Stimulated activated effector memory CD8-positive, alpha-beta T cell treated with anti-CD3 and anti-CD28 coated beads, Interleukin-12 subunit alpha, Interleukin-12 subunit beta, amount 100 ng/mL, for 72 hours (primary cell): ENCODE measurements at regions not wholly inside any gene's neighbourhood (a gene's known extent, or its start where the extent isn't known, plus 50 kb on each side); places are given as distances from the start of the nearest gene placed in this dataset.
A peak's percentile ranks its signal among the peaks of the same experiment; 100 is the strongest.

Source experiments
- ATAC-seq: fragments of 150-1000 bp; cut with Tn5 transposase; 2 replicates; pipeline ENCODE4 v1.10.0; 2021
- DNase-seq, 2 donors: peaks; one replicate each; pipeline ENCODE4 v3.0.0; 2021 to 2022; ENCODE audit warnings: low spot score in 2 of 2
- H3K27ac Mint-ChIP-seq: one replicate; pipeline ENCODE4 v1.8.0; 2022; ENCODE audit warnings: mild to moderate bottlenecking, mixed read lengths
- H3K36me3 Mint-ChIP-seq: one replicate; pipeline ENCODE4 v1.8.0; 2022; ENCODE audit warnings: mild to moderate bottlenecking, mixed read lengths
- H3K4me1 Mint-ChIP-seq: one replicate; pipeline ENCODE4 v1.8.0; 2022; ENCODE audit warnings: mixed read lengths
- H3K4me3 Mint-ChIP-seq: one replicate; pipeline ENCODE4 v1.8.0; 2022; ENCODE audit warnings: mild to moderate bottlenecking, mixed read lengths
- H3K9me3 Mint-ChIP-seq: one replicate; pipeline ENCODE4 v1.8.0; 2022; ENCODE audit warnings: mixed read lengths

DNA sequence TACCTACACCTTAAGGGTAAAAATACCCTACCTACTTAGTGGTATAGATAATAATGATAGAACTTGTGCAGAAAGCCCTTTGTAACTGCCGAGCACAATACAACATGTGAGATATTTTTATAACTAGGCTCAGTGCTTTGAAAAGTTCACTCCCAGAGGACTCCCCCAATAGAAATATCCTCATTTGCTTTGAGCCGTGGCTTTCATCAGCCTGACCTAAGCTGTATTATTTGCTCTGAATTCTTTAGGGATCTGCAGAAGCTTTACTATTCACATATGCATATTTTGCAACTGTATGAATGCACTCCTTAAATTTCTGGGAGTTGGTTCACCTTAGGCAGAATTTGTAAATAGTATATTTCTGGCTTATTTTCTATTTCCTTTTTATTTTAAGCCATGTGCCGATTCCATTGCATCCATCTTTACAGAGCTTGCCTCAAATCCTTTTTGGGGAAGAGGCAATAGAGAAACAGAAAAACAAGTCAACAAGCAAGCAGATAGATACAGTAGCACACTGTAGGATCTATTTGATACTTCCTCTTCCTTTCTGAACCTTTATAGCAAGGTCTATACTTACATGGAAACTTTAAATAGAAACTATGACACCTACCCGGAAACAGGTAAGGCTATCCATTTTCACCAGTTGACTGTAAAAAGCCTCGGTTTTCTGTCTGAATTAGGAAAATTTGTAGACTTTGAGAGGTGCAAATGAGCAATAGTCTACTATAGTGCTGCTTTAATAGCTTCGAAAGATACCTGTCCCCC, 242.5 kb upstream of the VCX3A start:
- no peaks in the 10 kb centered on the region for H3K9me3 Mint-ChIP-seq
- ATAC-seq (no peak), DNase-seq (no peak)
- no peak overlapping the region for H3K27ac Mint-ChIP-seq
- no peak overlapping the region for H3K4me3 Mint-ChIP-seq
- no peaks in the 10 kb centered on the region for H3K36me3 Mint-ChIP-seq
- H3K4me1 Mint-ChIP-seq: no peaks in the 10 kb centered on the region

DNA sequence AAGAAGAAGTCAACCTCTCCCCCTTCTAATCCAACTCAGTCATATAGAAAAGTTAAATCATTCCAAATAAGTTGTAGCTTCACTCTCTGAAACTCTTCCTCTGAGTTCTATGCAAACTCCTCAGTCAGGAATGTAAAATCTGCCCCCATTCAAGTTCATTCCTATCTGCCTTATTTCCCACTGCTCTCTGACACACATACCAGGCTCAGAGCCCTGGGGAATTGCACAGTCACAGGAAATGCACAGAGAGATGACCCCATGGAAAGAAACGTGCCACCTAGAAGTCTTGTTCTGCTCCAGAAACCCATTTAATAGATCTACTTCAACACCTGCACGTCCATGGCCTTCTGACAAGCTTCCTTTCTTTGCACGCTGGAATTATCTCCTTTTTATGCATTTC, 236.0 kb upstream of the VCX3A start:
- DNase-seq (no peak), ATAC-seq (no peak)
- Mint-ChIP-seq H3K9me3 (peaks cover 3% of the 10 kb centered on the region), H3K4me3 (no peak overlapping the region), H3K4me1 (no peaks in the 10 kb centered on the region), H3K36me3 (no peaks in the 10 kb centered on the region), H3K27ac (no peak overlapping the region)

DNA sequence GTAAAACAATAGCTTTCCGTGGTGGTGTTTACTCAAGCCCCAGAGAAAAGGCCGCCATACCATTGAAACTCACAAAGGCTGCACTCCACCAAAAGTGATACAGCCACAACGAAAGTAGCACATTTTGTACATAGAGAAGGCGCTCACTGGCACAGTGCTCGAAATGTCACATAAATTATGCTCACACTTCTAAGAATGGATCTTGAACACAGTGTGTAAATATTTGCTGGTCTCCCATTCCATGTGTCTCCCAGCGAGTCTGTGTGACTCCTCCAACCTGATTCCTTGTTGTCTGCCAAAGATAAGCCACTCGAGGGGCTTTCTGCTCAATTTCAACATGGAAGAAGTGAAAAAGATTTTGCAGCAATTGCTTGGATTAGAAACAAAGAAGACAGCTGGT, 234.0 kb upstream of the VCX3A start:
- no peak overlapping the region for H3K4me3 Mint-ChIP-seq
- H3K4me1 Mint-ChIP-seq: no peaks in the 10 kb centered on the region
- H3K36me3 Mint-ChIP-seq: no peaks in the 10 kb centered on the region
- ATAC-seq (no peak), DNase-seq (no peak)
- no peak overlapping the region for H3K27ac Mint-ChIP-seq
- H3K9me3 Mint-ChIP-seq: peaks cover 3% of the 10 kb centered on the region

DNA sequence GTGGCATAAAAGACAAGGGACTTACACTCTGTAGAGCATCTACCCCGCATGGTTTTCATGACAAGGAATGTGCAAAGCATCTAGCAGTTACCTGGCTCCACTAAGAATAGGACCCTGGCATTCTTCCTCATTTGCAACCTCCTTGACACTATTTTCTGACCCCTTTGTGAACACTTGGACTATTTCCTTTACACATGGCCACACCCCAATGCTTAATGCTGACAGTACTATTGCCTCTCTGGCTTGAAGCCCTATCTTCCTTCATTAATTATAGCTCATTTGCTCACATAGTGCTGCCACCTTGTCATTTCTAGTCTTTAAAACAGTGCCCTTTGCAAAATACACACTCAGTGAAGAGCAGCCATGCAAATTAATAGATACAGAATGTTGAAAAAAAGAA, 226.3 kb upstream of the VCX3A start:
- Mint-ChIP-seq H3K36me3 (no peaks in the 10 kb centered on the region), H3K4me1 (no peaks in the 10 kb centered on the region), H3K27ac (no peak overlapping the region), H3K9me3 (peaks cover 2% of the 10 kb centered on the region), H3K4me3 (no peak overlapping the region)
- no peak for ATAC-seq
- no peak for DNase-seq

DNA sequence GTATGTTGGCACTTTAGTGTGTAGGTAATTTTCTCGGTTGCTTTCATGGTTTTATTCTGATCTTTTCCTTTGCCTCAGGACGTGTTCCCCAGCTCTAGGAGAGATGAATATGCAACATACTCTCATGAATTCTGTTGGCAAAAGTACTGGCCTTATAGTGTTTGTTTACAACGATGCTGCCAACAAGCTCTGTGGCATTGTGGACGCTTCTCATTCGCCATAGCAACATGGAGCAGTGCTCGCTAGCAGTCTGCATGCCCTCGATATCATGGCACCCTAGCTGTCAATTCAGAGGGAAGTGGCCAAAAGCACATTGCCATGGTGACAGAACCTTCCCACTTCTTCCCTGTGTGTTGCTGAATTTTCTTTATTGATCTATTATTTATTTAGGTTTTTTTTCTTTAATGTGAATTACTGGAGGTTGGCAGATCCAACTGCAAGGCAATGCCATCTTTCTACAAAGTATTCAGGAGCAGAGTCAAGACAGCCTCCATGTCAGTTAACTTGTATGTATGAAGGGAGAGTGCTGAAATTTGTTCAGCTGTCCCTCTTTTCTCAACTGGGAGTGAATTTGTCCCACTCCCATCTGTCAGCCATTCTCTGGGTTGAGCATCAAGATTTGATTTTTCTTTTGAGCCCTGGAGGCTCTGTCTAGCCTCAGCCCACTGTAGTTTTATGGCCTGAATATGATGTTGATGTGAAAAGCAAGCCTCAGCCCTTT, 224.9 kb upstream of the VCX3A start:
- ATAC-seq (no peak), DNase-seq (no peak)
- no peak overlapping the region for H3K4me3 Mint-ChIP-seq
- no peaks in the 10 kb centered on the region for H3K36me3 Mint-ChIP-seq
- H3K9me3 Mint-ChIP-seq: peaks cover 4% of the 10 kb centered on the region
- no peak overlapping the region for H3K27ac Mint-ChIP-seq
- no peaks in the 10 kb centered on the region for H3K4me1 Mint-ChIP-seq

DNA sequence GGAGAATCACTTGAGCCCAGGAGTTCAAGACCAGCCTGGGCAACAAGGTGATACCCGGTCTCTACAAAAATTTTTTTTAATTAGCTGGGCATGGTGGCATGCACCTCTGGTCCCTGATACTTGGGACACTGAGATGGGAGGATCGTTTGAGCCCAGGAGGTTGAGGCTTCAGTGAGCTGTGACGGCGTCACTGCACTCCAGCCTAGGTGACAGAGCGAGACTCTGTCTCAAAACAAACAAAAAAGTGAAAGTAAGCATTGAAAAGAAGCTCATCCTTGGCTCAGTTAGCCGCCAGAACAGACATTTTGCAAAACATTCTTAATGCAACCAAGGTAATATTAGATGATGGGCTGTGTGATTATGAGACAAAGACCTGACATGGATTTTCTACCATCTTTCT, 223.3 kb upstream of the VCX3A start:
- DNase-seq (no peak), ATAC-seq (no peak)
- peaks cover 4% of the 10 kb centered on the region for H3K9me3 Mint-ChIP-seq
- no peaks in the 10 kb centered on the region for H3K36me3 Mint-ChIP-seq
- no peak overlapping the region for H3K4me3 Mint-ChIP-seq
- no peaks in the 10 kb centered on the region for H3K4me1 Mint-ChIP-seq
- H3K27ac Mint-ChIP-seq: no peak overlapping the region

DNA sequence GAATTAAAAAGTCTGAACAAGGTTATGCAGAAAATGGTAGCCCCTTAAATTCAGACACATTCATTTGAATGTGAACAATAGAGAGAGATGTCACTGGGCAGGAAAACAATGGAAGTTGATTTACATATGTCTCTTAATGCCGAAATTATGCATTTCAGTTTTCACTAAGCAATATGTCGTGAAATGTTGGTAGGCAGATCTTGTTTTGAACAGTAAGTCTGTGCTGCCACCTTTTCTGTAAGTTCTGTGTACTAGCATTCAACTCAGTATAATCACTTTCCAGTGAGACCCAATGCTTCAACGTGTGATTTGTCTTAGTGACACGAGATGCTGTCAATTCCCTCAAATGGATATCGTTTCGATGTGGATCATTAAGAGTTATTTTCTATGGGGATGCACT, 222.7 kb upstream of the VCX3A start:
- no peak overlapping the region for H3K4me3 Mint-ChIP-seq
- no peak for ATAC-seq
- peaks cover 4% of the 10 kb centered on the region for H3K9me3 Mint-ChIP-seq
- H3K27ac Mint-ChIP-seq: no peak overlapping the region
- no peaks in the 10 kb centered on the region for H3K36me3 Mint-ChIP-seq
- no peak for DNase-seq
- no peaks in the 10 kb centered on the region for H3K4me1 Mint-ChIP-seq

DNA sequence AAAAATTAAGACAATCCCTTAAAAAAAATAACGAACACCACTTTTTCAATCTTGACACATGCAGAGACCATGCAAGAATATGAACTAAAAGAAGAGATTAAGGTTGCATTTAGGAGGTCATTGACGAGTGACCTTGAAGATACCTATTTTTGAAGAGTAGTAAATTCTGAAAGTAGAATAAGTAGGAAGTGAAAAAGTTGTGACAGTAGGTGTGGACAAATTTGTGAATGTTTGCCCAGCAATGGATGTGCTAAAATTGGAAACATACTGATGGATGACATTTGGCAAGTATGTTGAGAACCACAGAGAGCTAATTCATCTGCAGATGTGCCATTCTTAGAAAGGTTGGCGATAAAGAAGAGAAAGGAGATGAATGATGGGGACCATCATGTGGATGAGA, 213.7 kb upstream of the VCX3A start:
- Mint-ChIP-seq H3K9me3 (peaks cover 6% of the 10 kb centered on the region), H3K27ac (no peak overlapping the region), H3K4me3 (no peak overlapping the region), H3K4me1 (no peaks in the 10 kb centered on the region), H3K36me3 (no peaks in the 10 kb centered on the region)
- ATAC-seq (no peak), DNase-seq (no peak)

DNA sequence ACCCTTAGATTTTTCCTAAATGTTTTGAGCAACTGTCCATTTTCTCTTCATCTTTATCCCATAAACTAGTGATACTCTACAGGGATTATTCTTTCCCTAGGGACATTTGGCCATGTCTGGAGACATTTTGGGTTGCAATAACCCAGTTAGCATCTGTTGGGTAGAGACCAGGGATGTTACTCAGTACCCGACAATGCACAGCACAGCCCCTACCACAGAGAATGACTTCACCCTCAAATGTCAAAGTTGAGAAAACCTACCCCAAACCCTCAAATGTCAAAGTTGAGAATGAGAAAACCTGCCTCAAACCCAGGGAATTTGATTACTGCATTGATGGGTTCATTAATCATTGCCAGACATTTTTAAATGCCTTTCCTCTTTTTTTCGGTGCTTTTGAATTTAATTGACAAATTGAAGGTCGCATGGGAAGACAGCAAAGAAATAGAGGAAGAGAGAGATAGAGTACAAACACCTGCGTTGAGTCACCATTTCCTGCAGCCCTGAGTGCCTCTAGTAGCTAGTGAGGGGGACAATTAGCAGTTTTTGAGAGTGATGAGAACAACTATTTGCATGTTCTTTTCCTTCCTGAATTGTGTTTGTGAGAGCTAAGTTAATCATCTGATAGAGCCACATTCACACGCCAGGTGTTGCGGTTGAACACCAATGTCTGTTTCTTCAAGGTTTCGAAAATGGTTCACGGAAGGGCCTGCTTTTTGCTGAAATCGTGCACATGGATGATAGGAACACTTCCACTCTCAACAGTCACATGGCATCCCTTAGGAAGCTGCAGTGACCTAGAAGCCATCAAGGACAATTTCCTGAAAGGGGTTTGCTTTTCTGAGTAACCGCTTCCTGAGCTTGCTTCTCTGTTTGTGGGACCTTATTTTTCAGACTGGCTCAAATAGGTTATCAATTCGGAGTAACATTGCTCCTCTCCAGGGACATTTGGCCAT, 203.9 kb upstream of the VCX3A start:
- Mint-ChIP-seq H3K27ac (no peak overlapping the region), H3K36me3 (no peaks in the 10 kb centered on the region), H3K9me3 (no peaks in the 10 kb centered on the region), H3K4me1 (no peaks in the 10 kb centered on the region), H3K4me3 (no peak overlapping the region)
- ATAC-seq (peak; percentile 48), DNase-seq (no peak)

DNA sequence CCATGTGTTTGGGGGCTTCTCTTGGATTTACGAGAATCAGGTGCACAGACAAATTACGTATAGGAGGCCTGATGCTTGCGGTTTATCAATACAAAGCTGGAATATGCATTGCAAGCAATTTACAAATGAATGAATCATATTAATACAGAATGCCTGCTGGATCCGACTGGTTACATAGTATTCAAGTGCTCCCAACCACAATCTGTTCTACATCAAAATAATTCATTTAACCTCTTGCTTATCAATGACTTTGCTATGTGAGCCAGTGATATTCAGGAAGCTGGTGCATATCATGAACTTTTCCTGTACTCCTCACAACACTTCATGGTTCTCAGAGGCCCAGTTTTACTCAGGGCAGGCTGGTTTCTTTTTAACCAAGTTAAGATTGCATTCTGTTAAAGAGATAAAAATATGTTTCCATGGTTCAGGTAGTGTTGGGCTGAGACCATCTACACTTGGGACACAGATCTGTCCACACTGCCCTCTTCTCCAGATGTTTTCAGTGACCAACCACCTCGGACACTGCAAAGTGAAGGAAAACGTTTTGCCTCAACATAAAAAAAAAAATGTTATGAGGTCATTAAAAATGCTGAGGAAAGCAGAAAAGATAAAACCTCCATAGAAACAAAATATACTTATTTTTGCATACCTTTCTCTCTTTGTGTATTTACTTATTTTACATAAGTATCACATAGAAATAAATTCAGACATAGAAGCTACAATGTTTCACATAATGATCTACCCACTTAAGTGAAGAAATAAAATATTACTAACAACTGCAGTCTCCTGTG, 200.1 kb upstream of the VCX3A start:
- Mint-ChIP-seq H3K4me3 (no peak overlapping the region), H3K36me3 (no peaks in the 10 kb centered on the region), H3K4me1 (peaks cover 6% of the 10 kb centered on the region), H3K27ac (no peak overlapping the region), H3K9me3 (peaks cover 3% of the 10 kb centered on the region)
- no peak for ATAC-seq
- no peak for DNase-seq

DNA sequence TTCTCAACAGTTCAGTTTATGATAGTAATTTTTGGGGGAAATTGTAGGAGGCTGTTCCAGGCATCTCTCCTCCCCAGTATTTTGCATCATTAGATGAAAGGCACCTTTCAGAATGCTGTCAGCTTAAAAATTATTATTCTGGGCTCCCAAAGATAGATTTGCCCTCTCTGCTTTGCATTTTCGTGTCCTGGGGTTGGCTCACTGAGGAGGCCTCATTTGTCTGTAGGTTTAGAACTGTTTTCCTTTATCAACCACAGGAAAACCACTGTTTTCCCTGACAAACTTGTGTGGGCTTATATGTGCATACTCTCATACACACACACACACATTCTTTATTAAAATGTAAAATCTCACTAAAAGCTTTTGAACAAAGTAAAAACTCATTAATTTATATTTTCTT, 197.2 kb upstream of the VCX3A start:
- peaks cover 6% of the 10 kb centered on the region for H3K4me1 Mint-ChIP-seq
- DNase-seq: no peak
- H3K27ac Mint-ChIP-seq: no peak overlapping the region
- peaks cover 7% of the 10 kb centered on the region for H3K9me3 Mint-ChIP-seq
- no peaks in the 10 kb centered on the region for H3K36me3 Mint-ChIP-seq
- no peak for ATAC-seq
- H3K4me3 Mint-ChIP-seq: no peak overlapping the region

DNA sequence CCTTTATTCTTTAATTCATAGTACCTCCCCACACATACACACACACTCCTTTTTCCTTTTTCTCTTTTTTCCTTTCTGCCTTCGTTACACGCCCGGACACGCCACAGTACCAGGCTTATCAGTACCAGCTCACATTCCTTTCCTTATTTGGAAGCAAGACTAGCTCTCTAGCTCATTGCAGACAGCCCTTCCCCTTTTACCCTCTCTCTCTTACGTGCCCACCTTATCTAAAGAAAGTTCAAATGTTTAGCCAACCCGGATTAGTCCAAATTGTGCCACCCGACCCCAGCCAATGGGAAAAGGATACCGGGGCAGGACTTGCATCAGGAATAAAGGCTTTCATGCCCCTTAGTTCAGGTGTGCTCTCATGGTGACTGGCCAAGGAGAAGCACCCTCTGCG, 194.7 kb upstream of the VCX3A start:
- ATAC-seq: no peak
- Mint-ChIP-seq H3K36me3 (no peaks in the 10 kb centered on the region), H3K4me3 (no peak overlapping the region), H3K4me1 (peaks cover 6% of the 10 kb centered on the region), H3K27ac (no peak overlapping the region), H3K9me3 (peaks cover 9% of the 10 kb centered on the region)
- no peak for DNase-seq

DNA sequence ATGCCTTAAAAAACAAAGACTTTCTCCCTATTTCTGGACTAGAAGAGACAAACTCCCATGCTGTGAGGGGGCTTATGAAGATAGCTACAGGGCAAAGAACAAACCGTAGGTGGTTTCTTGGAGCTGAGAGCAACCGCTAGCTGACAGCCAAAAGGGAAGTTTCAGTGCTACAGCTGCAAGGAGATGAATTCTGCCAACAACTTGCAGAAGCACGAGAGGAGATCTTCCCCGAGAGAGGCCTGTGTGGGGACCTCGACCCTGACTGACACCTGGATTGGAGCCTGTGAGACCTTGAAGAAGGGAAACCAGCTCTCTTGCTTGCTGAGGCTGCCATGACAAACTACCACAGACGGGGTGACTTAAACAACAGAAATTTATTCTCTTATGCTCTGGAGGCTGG, 183.8 kb upstream of the VCX3A start:
- Mint-ChIP-seq H3K4me1 (no peaks in the 10 kb centered on the region), H3K36me3 (no peaks in the 10 kb centered on the region)
- no peak for ATAC-seq

DNA sequence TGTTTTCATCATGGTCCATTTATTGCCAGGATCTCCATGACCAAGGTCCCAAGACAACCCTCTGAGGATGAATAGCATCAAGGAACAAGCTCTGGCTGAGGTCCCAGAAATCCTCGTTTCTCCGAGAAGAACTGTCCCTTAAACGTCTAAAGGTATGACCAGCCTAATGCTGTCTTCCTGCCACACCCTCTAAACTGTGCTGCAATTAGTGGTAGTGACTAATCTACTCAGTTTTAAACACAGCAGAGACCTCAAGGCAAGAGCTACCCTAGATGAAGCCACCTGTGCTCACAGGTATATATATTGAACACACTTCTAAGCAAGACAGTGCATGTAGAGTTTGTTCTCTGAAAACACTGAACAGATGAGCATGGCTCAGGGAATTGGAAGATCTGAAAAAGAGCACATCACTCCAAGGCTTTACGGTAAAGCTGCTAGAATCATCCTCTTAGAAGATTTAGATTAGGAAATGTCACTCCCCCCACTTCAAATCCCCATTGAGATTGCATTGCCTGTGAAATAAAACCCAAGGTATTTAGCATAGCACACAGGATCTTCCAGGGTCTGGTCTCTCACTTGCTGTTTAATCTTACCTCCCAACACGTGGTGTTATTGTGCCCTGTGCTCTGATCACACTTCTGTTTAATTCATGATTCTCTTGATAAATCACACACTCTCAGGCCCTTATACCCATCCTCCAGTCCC, 173.9 kb upstream of the VCX3A start:
- H3K4me3 Mint-ChIP-seq: no peak overlapping the region
- H3K9me3 Mint-ChIP-seq: peaks cover 2% of the 10 kb centered on the region
- H3K36me3 Mint-ChIP-seq: no peaks in the 10 kb centered on the region
- DNase-seq (no peak), ATAC-seq (no peak)
- no peak overlapping the region for H3K27ac Mint-ChIP-seq
- H3K4me1 Mint-ChIP-seq: no peaks in the 10 kb centered on the region

More for the DNA sequence above, 183.8 kb upstream of the VCX3A start:
- Mint-ChIP-seq H3K27ac (no peak overlapping the region), H3K9me3 (peaks cover 6% of the 10 kb centered on the region), H3K4me3 (no peak overlapping the region)
- no peak for DNase-seq
